ENCODE measurements at regions not wholly inside any gene's neighbourhood (a gene's known extent, or its start where the extent isn't known, plus 50 kb on each side); places are given as distances from the start of the nearest gene placed in this dataset.

DNA sequence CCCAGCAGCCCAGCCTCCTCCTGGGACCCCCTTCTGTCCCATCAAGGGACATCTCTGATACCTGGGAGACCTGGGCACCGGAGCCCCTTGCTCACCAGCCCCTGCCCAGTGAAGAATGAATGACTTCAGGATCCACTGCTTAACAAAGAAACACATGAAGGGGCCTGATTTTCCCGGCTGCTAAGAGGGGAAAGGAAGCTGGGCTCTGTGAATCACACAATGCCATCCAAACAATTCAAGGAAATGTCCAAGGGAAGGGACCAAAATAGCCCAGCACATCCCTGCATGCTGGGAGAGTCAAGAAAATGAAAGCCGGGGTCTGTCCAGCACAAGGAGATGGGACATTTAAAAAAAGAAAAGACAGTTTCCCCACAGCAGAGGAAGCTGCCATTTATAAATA, 128.7 kb upstream of the JCAD start:
- intact Hi-C loops (cut with micrococcal nuclease; ENCODE audit: unreplicated experiment): no loop called here
- 48% methylated on average over 3 of the region's 3 CpGs for WGBS (ENCODE audit: insufficient coverage, insufficient replicate concordance, low lambda C conversion rate, missing lambda C conversion rate)
- TF ChIP-seq EZH2 (IDR thresholded peaks at IDR 0.05; ENCODE audit: borderline replicate concordance, control insufficient read depth, low read depth, low read length) (no peak), TARDBP (IDR thresholded peaks at IDR 0.05; ENCODE audit: borderline replicate concordance) (no peak), SIX5 (IDR thresholded peaks at IDR 0.05; ENCODE audit: low read depth, low read length, severe bottlenecking) (no peak), RB1 (IDR thresholded peaks at IDR 0.05; ENCODE audit: borderline replicate concordance) (no peak), HDAC6 (IDR thresholded peaks at IDR 0.05; ENCODE audit: unreplicated experiment) (no peak), RUNX3 (IDR thresholded peaks at IDR 0.05; ENCODE audit: low read length) (no peak), CHD2 (IDR thresholded peaks at IDR 0.05; ENCODE audit: borderline replicate concordance, low read depth, low read length) (no peak), STAT1 (conservative IDR thresholded peaks at IDR 0.05) (no peak), EP300 (IDR thresholded peaks at IDR 0.05; ENCODE audit: borderline replicate concordance in 1 of 2, control insufficient read depth in 1 of 2, low read depth in 2 of 2, low read length in 2 of 2) (no peak), ZBTB33 (IDR thresholded peaks at IDR 0.05) (no peak), GABPA (IDR thresholded peaks at IDR 0.05; ENCODE audit: low read depth) (no peak), NR2C2 (IDR thresholded peaks at IDR 0.05; ENCODE audit: borderline replicate concordance, control insufficient read depth, insufficient read length, low read depth) (no peak), HDAC2 (IDR thresholded peaks at IDR 0.05) (no peak)
- TF ChIP-seq, protein P1, sequence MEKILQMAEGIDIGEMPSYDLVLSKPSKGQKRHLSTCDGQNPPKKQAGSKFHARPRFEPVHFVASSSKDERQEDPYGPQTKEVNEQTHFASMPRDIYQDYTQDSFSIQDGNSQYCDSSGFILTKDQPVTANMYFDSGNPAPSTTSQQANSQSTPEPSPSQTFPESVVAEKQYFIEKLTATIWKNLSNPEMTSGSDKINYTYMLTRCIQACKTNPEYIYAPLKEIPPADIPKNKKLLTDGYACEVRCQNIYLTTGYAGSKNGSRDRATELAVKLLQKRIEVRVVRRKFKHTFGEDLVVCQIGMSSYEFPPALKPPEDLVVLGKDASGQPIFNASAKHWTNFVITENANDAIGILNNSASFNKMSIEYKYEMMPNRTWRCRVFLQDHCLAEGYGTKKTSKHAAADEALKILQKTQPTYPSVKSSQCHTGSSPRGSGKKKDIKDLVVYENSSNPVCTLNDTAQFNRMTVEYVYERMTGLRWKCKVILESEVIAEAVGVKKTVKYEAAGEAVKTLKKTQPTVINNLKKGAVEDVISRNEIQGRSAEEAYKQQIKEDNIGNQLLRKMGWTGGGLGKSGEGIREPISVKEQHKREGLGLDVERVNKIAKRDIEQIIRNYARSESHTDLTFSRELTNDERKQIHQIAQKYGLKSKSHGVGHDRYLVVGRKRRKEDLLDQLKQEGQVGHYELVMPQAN (conservative IDR thresholded peaks at IDR 0.05): no peak
- TF ChIP-seq, protein P2, sequence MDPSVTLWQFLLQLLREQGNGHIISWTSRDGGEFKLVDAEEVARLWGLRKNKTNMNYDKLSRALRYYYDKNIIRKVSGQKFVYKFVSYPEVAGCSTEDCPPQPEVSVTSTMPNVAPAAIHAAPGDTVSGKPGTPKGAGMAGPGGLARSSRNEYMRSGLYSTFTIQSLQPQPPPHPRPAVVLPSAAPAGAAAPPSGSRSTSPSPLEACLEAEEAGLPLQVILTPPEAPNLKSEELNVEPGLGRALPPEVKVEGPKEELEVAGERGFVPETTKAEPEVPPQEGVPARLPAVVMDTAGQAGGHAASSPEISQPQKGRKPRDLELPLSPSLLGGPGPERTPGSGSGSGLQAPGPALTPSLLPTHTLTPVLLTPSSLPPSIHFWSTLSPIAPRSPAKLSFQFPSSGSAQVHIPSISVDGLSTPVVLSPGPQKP (IDR thresholded peaks at IDR 0.05; ENCODE audit: low read depth, low read length): no peak
- TF ChIP-seq, protein P3, sequence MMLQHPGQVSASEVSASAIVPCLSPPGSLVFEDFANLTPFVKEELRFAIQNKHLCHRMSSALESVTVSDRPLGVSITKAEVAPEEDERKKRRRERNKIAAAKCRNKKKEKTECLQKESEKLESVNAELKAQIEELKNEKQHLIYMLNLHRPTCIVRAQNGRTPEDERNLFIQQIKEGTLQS (IDR thresholded peaks at IDR 0.05; ENCODE audit: borderline replicate concordance, extremely low read depth, low read depth, low read length): no peak

More for the DNA sequence above, 128.7 kb upstream of the JCAD start:
- no peak overlapping the region for H3K4me2 ChIP-seq (ENCODE audit: control insufficient read depth, insufficient read depth)
- BruUV-seq (replicated peaks): no TSS peak
- ATAC-seq (no peak), FAIRE-seq (no peak), DNase-seq (ENCODE audit: low read depth, low spot score) (no peak)
- ChIA-PET RAD21 (ENCODE audit: unreplicated experiment) (interaction anchor here (1.0 kb wide), 1 partner anchor 53 kb away, joined by 3 read pairs; no protein-coding TSS in a partner anchor), CTCF (no interaction called here), POLR2A (no interaction called here), SMC1A (ENCODE audit: uncharacterized antibody, unreplicated experiment) (no interaction called here)
- no peaks in the 10 kb centered on the region for H3K9me3 ChIP-seq (replicated peaks; ENCODE audit: control insufficient read depth, insufficient read depth, low read length)
- H3K4me1 ChIP-seq (ENCODE audit: control insufficient read depth, insufficient read depth, low read length): no peaks in the 10 kb centered on the region
- H4K20me1 ChIP-seq (ENCODE audit: control insufficient read depth, insufficient read depth): 0 out of 2 replicates have a peak, but pooled peaks cover 3% of the 10 kb centered on the region
- H3K27me3 ChIP-seq (replicated peaks in 1 of 2; ENCODE audit: control insufficient read depth in 2 of 2, insufficient read depth in 2 of 2, low read length in 1 of 2): no peaks in the 10 kb centered on the region
- no peak overlapping the region for H3K9ac ChIP-seq (ENCODE audit: control insufficient read depth, insufficient read depth, low read length)
- no peak overlapping the region for H3K27ac ChIP-seq (ENCODE audit: control insufficient read depth, insufficient read depth)
- no peaks in the 10 kb centered on the region for H3K36me3 ChIP-seq (ENCODE audit: control insufficient read depth in 2 of 2, insufficient read depth in 2 of 2, low read length in 1 of 2)
- no peaks in the 10 kb centered on the region for H3K79me2 ChIP-seq (ENCODE audit: control insufficient read depth, insufficient read depth, low read length)
- H3K4me3 ChIP-seq: no peak overlapping the region
- H2AFZ ChIP-seq (ENCODE audit: control insufficient read depth, low read depth, low read length): no peak overlapping the region
- in situ Hi-C loops (cut with MboI): no loop called here

Measured in GM12878 (cell line).